Sigmoid colon (tissue), 6 donors: ENCODE measurements at regions not wholly inside any gene's neighbourhood (a gene's known extent, or its start where the extent isn't known, plus 50 kb on each side); places are given as distances from the start of the nearest gene placed in this dataset.
A peak's percentile ranks its signal among the peaks of the same experiment; 100 is the strongest.

Source experiments
- DNase-seq: peaks from one replicate; pipeline ENCODE4 v3.0.0-alpha.2; 2019
- H3K27ac ChIP-seq, 4 donors: fragments of 200-600 bp; sonication (generic); one replicate each; pipeline ENCODE4 v1.5.1; 2016 to 2019; ENCODE audit warnings: mild to moderate bottlenecking in 1 of 4
- H3K27me3 ChIP-seq, 3 donors: fragments of 200-600 bp; sonication (generic); one replicate each; pipeline ENCODE4 v1.5.1; 2019; ENCODE audit warnings: mild to moderate bottlenecking in 1 of 3
- H3K36me3 ChIP-seq, 4 donors: fragments of 200-600 bp; sonication (generic); one replicate each; pipeline ENCODE4 v1.5.1; 2016 to 2019
- H3K4me1 ChIP-seq, 4 donors: fragments of 200-600 bp; sonication (generic); one replicate each; pipeline ENCODE4 v1.5.1; 2017 to 2019
- H3K4me3 ChIP-seq, 4 donors: fragments of 200-600 bp; sonication (generic); one replicate each; pipeline ENCODE4 v1.5.1; 2017 to 2019; ENCODE audit warnings: mild to moderate bottlenecking in 2 of 4, moderate library complexity in 1 of 4
- H3K9me3 ChIP-seq, 4 donors: fragments of 200-600 bp in 3 of 4; sonication (generic) in 3 of 4; one replicate each; pipeline versions ENCODE4 v1.5.1 to v1.6.1; 2013 to 2019
- EP300 ChIP-seq, 4 donors: sonication (generic); formaldehyde crosslinking; IDR thresholded peaks; one replicate each; pipeline ENCODE4 v1.6.1; 2017; ENCODE audit warnings: antibody characterized with exemption in 4 of 4
- POLR2A ChIP-seq, 2 donors: fragments of 450-650 bp; IDR thresholded peaks; one replicate each; pipeline ENCODE4 v1.6.1; 2016; ENCODE audit warnings: antibody characterized with exemption in 2 of 2, mild to moderate bottlenecking in 2 of 2, moderate library complexity in 2 of 2
- POLR2AphosphoS5 ChIP-seq, 4 donors: sonication (generic); formaldehyde crosslinking; IDR thresholded peaks; one replicate each; pipeline ENCODE4 v1.6.1; 2017; ENCODE audit warnings: antibody characterized with exemption in 4 of 4
- WGBS, 2 donors: extraction: QIAGEN DNeasy Blood & Tissue Kit; methylation state at CpG; one replicate each; pipeline ENCODE4 v1.1.7; 2013; 5-methylcytosine and 5-hydroxymethylcytosine counted together
- intact Hi-C: fragments of 100-400 bp; cut with DNase I; formaldehyde crosslinking; loops from one replicate; pipeline ENCODE4 v1.15.1; 2023
- TF ChIP-seq, protein P1 (sequence below), 4 experiments: fragments of 450-650 bp in 3 of 4; fragments of 200-600 bp in 1 of 4; IDR thresholded peaks; one replicate each; pipeline ENCODE4 v1.5.1; 2016 to 2019; ENCODE audit warnings: antibody characterized with exemption in 4 of 4, mild to moderate bottlenecking in 3 of 4, moderate library complexity in 2 of 4
- donor health status: healthy with polysubstance abuse.
- donor health status: healthy.

DNA sequence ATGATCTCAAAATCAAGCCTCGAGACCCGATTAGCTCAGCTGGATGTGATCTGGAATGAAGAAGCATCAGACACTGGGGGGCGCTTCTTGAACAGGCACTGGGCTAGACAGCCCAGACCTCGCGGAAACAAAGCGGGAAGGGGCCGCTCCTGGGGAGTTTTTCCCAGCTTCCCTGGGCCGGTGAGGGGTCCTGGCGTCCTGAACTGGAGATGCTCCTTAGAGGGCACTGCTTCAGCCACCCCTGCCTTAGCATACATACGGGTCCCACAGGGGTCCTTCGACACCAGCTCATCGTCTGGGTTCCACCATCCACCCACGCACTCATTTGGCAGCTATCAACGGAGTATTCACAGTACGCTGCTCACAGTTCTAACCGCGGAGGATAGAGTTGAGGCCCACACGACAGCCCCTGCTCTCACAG lies 146.7 kb downstream of the TSN start:
- Histone ChIP-seq H3K4me1 (peaks cover 0 to 8% (median 0%) of the 10 kb centered on the region in 4 donors), H3K9me3 (no peaks in the 10 kb centered on the region), H3K4me3 (no peak overlapping the region), H3K36me3 (no peaks in the 10 kb centered on the region), H3K27ac (no peak overlapping the region), H3K27me3 (no peaks in the 10 kb centered on the region)
- no peak for DNase-seq
- WGBS, 2 donors, result 85 to 92% methylated on average over 18 of the region's 18 CpGs
- TF ChIP-seq, protein P1, sequence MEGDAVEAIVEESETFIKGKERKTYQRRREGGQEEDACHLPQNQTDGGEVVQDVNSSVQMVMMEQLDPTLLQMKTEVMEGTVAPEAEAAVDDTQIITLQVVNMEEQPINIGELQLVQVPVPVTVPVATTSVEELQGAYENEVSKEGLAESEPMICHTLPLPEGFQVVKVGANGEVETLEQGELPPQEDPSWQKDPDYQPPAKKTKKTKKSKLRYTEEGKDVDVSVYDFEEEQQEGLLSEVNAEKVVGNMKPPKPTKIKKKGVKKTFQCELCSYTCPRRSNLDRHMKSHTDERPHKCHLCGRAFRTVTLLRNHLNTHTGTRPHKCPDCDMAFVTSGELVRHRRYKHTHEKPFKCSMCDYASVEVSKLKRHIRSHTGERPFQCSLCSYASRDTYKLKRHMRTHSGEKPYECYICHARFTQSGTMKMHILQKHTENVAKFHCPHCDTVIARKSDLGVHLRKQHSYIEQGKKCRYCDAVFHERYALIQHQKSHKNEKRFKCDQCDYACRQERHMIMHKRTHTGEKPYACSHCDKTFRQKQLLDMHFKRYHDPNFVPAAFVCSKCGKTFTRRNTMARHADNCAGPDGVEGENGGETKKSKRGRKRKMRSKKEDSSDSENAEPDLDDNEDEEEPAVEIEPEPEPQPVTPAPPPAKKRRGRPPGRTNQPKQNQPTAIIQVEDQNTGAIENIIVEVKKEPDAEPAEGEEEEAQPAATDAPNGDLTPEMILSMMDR (IDR thresholded peaks at IDR 0.05), result no peak
- no peak for TF ChIP-seq EP300 (IDR thresholded peaks at IDR 0.05)
- TF ChIP-seq POLR2AphosphoS5 (IDR thresholded peaks at IDR 0.05), result no peak
- TF ChIP-seq POLR2A (IDR thresholded peaks at IDR 0.05), result no peak
- intact Hi-C loops, result no loop called here

DNA sequence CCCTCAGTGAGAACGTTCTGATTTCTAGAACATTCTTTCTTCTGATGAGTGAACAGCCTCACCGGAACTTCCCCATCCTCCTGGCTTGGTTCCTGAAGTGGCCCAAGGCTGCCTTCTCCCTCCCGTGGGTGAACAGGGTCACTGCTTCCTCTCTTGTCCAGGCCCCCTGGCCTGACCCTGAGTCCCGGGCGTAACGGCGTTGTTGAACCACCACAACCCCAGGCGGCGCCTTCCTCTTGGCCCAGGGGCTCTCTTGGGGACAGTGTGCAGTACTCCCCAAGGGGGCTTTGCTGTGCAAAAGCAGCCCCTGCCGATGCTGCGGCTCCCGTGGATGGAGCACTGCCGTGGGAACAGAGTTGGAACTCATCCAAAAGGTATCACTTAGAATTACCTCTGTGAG lies 147.2 kb downstream of the TSN start:
- 65 to 78% methylated on average over 13 of the region's 13 CpGs for WGBS, 2 donors
- no peak for DNase-seq
- no peak for TF ChIP-seq POLR2A (IDR thresholded peaks at IDR 0.05)
- TF ChIP-seq, protein P1 (IDR thresholded peaks at IDR 0.05), result no peak
- TF ChIP-seq POLR2AphosphoS5 (IDR thresholded peaks at IDR 0.05), result no peak
- TF ChIP-seq EP300 (IDR thresholded peaks at IDR 0.05), result no peak
- no peaks in the 10 kb centered on the region for H3K9me3 ChIP-seq
- no peaks in the 10 kb centered on the region for H3K36me3 ChIP-seq
- H3K4me1 ChIP-seq, result peaks cover 0 to 8% (median 0%) of the 10 kb centered on the region in 4 donors
- intact Hi-C loops, result no loop called here
- no peak overlapping the region for H3K27ac ChIP-seq
- H3K4me3 ChIP-seq, result no peak overlapping the region
- peaks cover 0 to 4% (median 0%) of the 10 kb centered on the region in 3 donors for H3K27me3 ChIP-seq

DNA sequence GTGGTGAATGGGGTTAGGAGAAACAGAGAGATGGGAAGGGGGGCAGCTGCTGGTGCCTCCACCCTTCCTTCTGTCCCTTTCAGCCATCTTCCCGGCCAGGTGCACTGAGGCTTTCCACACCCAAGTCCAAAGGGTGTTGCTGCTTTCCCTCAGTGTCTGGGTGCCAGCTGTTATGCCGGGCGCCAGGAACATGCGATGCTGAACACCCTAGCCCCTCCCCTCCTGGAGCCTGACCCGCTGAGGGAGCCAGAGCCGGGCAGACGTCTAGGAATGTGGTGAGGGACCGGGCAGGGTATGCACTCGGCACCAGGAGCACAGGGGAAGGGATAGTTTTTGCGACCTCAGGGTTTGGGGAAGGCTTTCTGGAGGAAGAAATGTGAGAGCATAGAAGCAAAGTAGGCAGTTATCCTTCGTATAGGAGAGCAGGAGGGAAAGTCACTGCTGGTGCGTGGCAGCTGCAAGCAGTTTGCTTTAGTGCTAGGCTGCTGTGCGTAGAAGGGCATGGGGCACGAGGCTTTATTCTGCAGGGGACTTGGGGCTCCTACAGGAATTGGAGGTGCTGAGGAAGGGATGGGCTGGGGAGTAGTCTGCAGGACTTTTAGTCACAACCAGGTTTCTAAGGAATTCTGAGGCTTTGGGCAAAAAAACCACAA lies 147.7 kb downstream of the TSN start:
- H3K27ac ChIP-seq, result no peak overlapping the region
- H3K27me3 ChIP-seq, result peaks cover 0 to 4% (median 0%) of the 10 kb centered on the region in 3 donors
- no peak overlapping the region for H3K4me3 ChIP-seq
- DNase-seq, result no peak
- intact Hi-C loops, result no loop called here
- no peaks in the 10 kb centered on the region for H3K9me3 ChIP-seq
- H3K36me3 ChIP-seq, result no peaks in the 10 kb centered on the region
- 12 to 59% methylated on average over 14 of the region's 14 CpGs for WGBS, 2 donors
- TF ChIP-seq POLR2A (IDR thresholded peaks at IDR 0.05), result no peak
- peak in 1 of 4 donors; percentile 10 for TF ChIP-seq POLR2AphosphoS5 (IDR thresholded peaks at IDR 0.05)
- peaks cover 0 to 8% (median 0%) of the 10 kb centered on the region in 4 donors for H3K4me1 ChIP-seq

DNA sequence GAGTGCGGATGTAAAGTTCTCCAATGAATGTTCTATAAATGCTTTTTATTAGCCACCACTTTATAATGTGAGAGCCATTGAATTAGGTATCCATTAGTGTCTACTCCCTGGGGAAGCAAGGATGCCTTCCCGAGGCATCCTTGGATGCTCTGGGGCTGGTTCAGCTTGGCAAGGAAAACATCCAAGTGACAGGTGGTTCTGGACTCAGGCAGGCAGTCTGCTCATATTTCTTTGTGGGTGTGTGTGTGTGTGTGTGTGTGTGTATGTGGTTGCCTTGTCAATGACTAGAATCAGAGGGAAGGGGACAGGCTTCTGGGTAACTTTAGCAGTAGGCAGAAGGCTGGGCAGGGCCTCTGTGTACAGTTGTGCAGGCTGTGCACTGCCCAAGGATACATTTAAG lies 149.2 kb downstream of the TSN start:
- Histone ChIP-seq H3K9me3 (no peaks in the 10 kb centered on the region), H3K4me3 (no peak overlapping the region), H3K36me3 (no peaks in the 10 kb centered on the region), H3K27me3 (peaks cover 0 to 4% (median 0%) of the 10 kb centered on the region in 3 donors), H3K27ac (no peak overlapping the region), H3K4me1 (peaks cover 0 to 8% (median 0%) of the 10 kb centered on the region in 4 donors)
- TF ChIP-seq POLR2A (IDR thresholded peaks at IDR 0.05), result no peak
- TF ChIP-seq POLR2AphosphoS5 (IDR thresholded peaks at IDR 0.05), result no peak
- TF ChIP-seq, protein P1 (IDR thresholded peaks at IDR 0.05), result no peak
- TF ChIP-seq EP300 (IDR thresholded peaks at IDR 0.05), result no peak
- WGBS, 2 donors, result 51 to 84% methylated on average over 2 of the region's 2 CpGs
- intact Hi-C loops, result no loop called here
- DNase-seq, result no peak

DNA sequence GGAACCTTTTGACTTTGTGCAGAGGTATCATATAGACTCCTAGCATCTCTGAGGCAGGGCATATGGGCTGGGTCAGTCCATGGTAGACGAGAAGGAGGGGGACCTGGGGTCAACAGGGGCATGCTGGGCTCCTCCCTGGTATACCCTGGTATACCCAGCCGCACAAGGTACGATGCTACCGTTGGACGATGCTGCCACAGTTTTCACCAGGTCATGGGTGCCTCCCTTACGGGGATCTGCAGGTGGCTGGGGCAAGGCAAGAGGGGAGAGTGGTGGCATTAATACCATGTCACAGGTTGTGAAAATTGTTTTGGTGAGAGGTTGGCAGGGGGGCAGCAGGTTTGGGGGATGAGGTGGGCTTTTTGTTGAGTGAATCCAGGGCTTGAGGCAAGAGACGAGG lies 149.8 kb downstream of the TSN start:
- TF ChIP-seq, protein P1 (IDR thresholded peaks at IDR 0.05), result no peak
- TF ChIP-seq EP300 (IDR thresholded peaks at IDR 0.05), result no peak
- TF ChIP-seq POLR2AphosphoS5 (IDR thresholded peaks at IDR 0.05), result no peak
- TF ChIP-seq POLR2A (IDR thresholded peaks at IDR 0.05), result no peak
- WGBS, 2 donors, result 89 to 91% methylated on average over 7 of the region's 7 CpGs
- DNase-seq, result no peak
- no peak overlapping the region for H3K27ac ChIP-seq
- H3K36me3 ChIP-seq, result no peaks in the 10 kb centered on the region
- peaks cover 0 to 8% (median 0%) of the 10 kb centered on the region in 4 donors for H3K4me1 ChIP-seq
- intact Hi-C loops, result no loop called here
- no peak overlapping the region for H3K4me3 ChIP-seq
- peaks cover 0 to 4% (median 0%) of the 10 kb centered on the region in 3 donors for H3K27me3 ChIP-seq
- H3K9me3 ChIP-seq, result no peaks in the 10 kb centered on the region
